ENCODE measurements at regions not wholly inside any gene's neighbourhood (a gene's known extent, or its start where the extent isn't known, plus 50 kb on each side); places are given as distances from the start of the nearest gene placed in this dataset.

DNA sequence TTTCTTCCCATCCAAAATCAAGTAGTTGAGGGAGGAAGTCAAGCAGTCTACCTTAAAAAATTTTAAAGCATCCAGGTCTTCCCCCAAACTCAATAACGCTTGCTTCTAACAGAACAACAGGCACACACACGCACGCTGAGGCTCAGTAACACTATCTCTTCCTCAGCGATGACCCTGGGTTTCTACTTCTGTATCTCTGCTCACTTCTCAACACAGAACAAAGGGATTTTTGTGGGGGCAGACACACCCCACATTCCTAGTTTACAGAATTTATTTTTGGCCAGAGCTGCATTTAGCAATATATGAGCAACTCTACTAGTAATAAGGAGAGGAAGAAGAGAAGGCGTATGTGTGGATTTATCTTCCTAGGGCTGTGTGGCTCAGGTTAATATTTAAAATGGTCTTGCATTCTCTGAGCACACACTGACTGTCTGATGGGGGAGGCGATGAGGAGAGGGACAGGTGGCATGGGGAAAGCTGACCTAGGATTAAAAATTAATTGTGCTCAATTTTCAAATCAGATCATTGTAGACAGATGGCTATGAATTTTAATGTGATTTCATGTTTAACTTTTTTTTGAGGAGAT lies 71.3 kb upstream of the PPM1B start:
- no peak overlapping the region for H3K4me3 ChIP-seq (ENCODE audit: low read depth, low read length)
- no peak for DNase-seq
- H3K27me3 ChIP-seq (ENCODE audit: insufficient read depth, low read depth, severe bottlenecking): no peaks in the 10 kb centered on the region
- no peaks in the 10 kb centered on the region for H3K36me3 ChIP-seq
- no peaks in the 10 kb centered on the region for H3K9me3 ChIP-seq (ENCODE audit: severe bottlenecking)
- H3K27ac ChIP-seq: no peak overlapping the region
- TF ChIP-seq, protein P1, sequence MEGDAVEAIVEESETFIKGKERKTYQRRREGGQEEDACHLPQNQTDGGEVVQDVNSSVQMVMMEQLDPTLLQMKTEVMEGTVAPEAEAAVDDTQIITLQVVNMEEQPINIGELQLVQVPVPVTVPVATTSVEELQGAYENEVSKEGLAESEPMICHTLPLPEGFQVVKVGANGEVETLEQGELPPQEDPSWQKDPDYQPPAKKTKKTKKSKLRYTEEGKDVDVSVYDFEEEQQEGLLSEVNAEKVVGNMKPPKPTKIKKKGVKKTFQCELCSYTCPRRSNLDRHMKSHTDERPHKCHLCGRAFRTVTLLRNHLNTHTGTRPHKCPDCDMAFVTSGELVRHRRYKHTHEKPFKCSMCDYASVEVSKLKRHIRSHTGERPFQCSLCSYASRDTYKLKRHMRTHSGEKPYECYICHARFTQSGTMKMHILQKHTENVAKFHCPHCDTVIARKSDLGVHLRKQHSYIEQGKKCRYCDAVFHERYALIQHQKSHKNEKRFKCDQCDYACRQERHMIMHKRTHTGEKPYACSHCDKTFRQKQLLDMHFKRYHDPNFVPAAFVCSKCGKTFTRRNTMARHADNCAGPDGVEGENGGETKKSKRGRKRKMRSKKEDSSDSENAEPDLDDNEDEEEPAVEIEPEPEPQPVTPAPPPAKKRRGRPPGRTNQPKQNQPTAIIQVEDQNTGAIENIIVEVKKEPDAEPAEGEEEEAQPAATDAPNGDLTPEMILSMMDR (IDR thresholded peaks at IDR 0.05; ENCODE audit: low read depth, low read length): no peak

DNA sequence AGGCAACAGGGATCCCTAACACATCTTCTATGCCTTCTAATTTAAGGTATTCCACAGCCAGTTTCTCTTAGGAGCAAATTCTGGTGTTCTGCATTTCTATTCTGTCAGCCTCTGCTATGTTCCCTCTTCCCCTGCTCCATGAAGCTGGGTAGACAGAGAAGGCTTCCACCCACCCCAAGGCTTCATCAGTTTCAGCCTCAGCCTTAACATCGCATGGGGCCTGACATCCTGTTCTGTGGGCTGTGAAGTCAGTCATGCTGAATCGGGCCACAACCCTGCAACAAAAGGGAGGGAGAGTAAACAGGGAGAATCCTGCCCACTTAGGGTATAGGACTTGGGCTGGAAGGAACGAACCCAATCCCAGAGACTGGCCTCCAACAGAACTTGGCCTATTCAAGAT lies 70.6 kb upstream of the PPM1B start:
- no peak overlapping the region for H3K4me3 ChIP-seq (ENCODE audit: low read depth, low read length)
- DNase-seq: no peak
- no peaks in the 10 kb centered on the region for H3K27me3 ChIP-seq (ENCODE audit: insufficient read depth, low read depth, severe bottlenecking)
- TF ChIP-seq, protein P1 (IDR thresholded peaks at IDR 0.05; ENCODE audit: low read depth, low read length): no peak
- no peaks in the 10 kb centered on the region for H3K36me3 ChIP-seq
- H3K9me3 ChIP-seq (ENCODE audit: severe bottlenecking): no peaks in the 10 kb centered on the region
- H3K27ac ChIP-seq: no peak overlapping the region

DNA sequence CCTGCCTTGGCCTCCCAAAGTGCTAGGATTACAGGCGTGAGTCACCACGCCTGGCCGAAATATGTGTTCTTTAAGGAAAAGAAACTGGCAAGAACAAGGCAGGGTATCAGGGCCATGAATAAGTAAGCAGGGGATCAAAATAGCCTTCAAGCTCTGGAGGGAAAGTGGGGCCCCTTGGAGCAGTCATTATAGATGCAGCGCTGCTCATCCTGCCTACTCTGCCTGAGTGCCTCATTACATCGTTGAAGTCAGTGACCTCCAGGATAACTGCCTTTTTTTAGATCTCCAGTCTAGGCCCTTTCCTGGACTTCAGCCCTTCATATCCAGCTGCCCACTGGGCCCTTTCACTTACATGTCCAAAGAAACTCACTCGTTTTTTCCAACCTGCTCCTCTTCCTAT lies 69.8 kb upstream of the PPM1B start:
- DNase-seq: no peak
- TF ChIP-seq, protein P1 (IDR thresholded peaks at IDR 0.05; ENCODE audit: low read depth, low read length): no peak
- Histone ChIP-seq H3K4me3 (ENCODE audit: low read depth, low read length) (no peak overlapping the region), H3K27me3 (ENCODE audit: insufficient read depth, low read depth, severe bottlenecking) (no peaks in the 10 kb centered on the region), H3K9me3 (ENCODE audit: severe bottlenecking) (no peaks in the 10 kb centered on the region), H3K27ac (no peak overlapping the region), H3K36me3 (no peaks in the 10 kb centered on the region)

DNA sequence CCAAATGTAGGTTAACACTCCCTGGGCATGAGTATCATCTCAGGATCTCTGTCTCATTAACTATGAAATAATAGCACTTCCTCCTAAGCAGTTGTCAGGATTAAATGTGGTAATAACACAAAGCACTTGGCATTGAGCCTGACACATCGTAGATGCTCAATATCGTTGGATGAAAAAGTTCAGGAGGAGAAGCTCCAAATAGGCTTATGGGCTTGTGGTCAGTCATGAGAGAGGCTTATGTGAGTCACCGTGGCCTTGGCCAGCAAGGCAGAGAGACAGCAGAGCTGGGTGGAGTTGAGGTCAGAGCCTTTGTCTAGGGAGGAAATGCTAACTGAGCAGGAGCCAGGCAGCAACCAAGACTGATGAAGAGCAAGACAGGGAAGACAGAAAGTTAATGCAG lies 68.3 kb upstream of the PPM1B start:
- Histone ChIP-seq H3K27ac (no peak overlapping the region), H3K27me3 (ENCODE audit: insufficient read depth, low read depth, severe bottlenecking) (no peaks in the 10 kb centered on the region), H3K4me3 (ENCODE audit: low read depth, low read length) (no peak overlapping the region), H3K9me3 (ENCODE audit: severe bottlenecking) (no peaks in the 10 kb centered on the region), H3K36me3 (no peaks in the 10 kb centered on the region)
- DNase-seq: peak; percentile 90
- TF ChIP-seq, protein P1 (IDR thresholded peaks at IDR 0.05; ENCODE audit: low read depth, low read length): no peak

DNA sequence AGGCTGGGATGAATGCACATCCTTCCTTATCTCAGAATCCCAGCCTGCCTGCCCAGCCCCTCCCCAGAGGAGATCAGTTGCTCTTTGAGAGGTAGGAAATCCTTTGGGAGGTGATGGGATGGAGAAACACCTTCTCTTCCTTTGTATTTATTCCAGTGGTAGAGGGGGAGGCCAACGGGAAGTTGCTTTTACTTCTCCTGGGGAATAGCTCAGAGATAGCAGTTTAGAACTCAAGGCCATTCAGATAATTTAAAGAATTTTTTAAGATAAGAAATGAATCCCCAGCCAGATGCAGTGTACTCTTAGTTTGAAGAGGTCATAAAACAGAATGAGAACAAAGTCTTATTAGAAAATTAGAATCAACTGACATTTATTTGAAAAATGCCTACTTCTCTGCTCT lies 67.4 kb upstream of the PPM1B start:
- Histone ChIP-seq H3K4me3 (ENCODE audit: low read depth, low read length) (no peak overlapping the region), H3K9me3 (ENCODE audit: severe bottlenecking) (no peaks in the 10 kb centered on the region), H3K27me3 (ENCODE audit: insufficient read depth, low read depth, severe bottlenecking) (no peaks in the 10 kb centered on the region), H3K36me3 (no peaks in the 10 kb centered on the region), H3K27ac (no peak overlapping the region)
- no peak for DNase-seq
- TF ChIP-seq, protein P1 (IDR thresholded peaks at IDR 0.05; ENCODE audit: low read depth, low read length): no peak

Data from WERI-Rb-1 (cell line).